Caco-2 (cell line): ENCODE measurements at regions not wholly inside any gene's neighbourhood (a gene's known extent, or its start where the extent isn't known, plus 50 kb on each side); places are given as distances from the start of the nearest gene placed in this dataset.

Experiments used
- BruUV-seq: library from RNA; stranded (reverse); fragments of 400-500 nt; replicated peaks from 2 replicates; lab custom pipeline; 2021; lab: Mats Ljungman, UMichigan
- CTCF ChIA-PET: fragments of 300-600 bp; sonication (Branson Sonifier 250); formaldehyde crosslinking; loops from one replicate; lab custom pipeline; 2022; ENCODE audit warnings: antibody characterized with exemption; lab: Charles Lee
- POLR2A ChIA-PET: fragments of 300-600 bp; sonication (Branson Sonifier 250); formaldehyde crosslinking; loops from one replicate; lab custom pipeline; 2022; ENCODE audit warnings: antibody characterized with exemption; lab: Charles Lee
- DNase-seq, 2 experiments: peaks; one replicate each; pipeline versions ENCODE4 v3.0.0 to v3.0.0-alpha.2; 2020 to 2022
- H3K27me3 ChIP-seq: replicated peaks from 2 replicates; pipeline ENCODE4 v1.6.0; 2011; ENCODE audit warnings: low read length; ENCODE audit not compliant: control insufficient read depth, insufficient read depth
- H3K36me3 ChIP-seq: 2 replicates; pipeline ENCODE4 v1.5.1; 2011; ENCODE audit warnings: low read length; ENCODE audit not compliant: control insufficient read depth, insufficient read depth
- H3K4me1 ChIP-seq: fragments of 250-450 bp; sonication (Bioruptor Pico); 2 replicates; pipeline ENCODE4 v1.5.1; 2020; ENCODE audit warnings: mild to moderate bottlenecking
- H3K4me3 ChIP-seq: 2 replicates; pipeline ENCODE4 v1.5.1; 2011; ENCODE audit warnings: low read depth, mild to moderate bottlenecking, control low read depth, low read length
- H3K9me3 ChIP-seq: fragments of 250-450 bp; sonication (Bioruptor Pico); 2 replicates; pipeline ENCODE4 v1.5.1; 2020; ENCODE audit warnings: mild to moderate bottlenecking, moderate library complexity
- H3K27ac Mint-ChIP-seq: one replicate; pipeline ENCODE4 v1.8.0; 2022; ENCODE audit warnings: mixed read lengths; ENCODE audit not compliant: unreplicated experiment
- H3K27me3 Mint-ChIP-seq: one replicate; pipeline ENCODE4 v1.8.0; 2022; ENCODE audit warnings: mixed read lengths; ENCODE audit not compliant: insufficient read depth, unreplicated experiment
- H3K36me3 Mint-ChIP-seq: one replicate; pipeline ENCODE4 v1.8.0; 2022; ENCODE audit warnings: mild to moderate bottlenecking, mixed read lengths; ENCODE audit not compliant: insufficient read depth, unreplicated experiment
- H3K4me1 Mint-ChIP-seq: one replicate; pipeline ENCODE4 v1.8.0; 2022; ENCODE audit warnings: low read depth, mixed read lengths; ENCODE audit not compliant: unreplicated experiment
- H3K4me3 Mint-ChIP-seq: one replicate; pipeline ENCODE4 v1.8.0; 2022; ENCODE audit warnings: mild to moderate bottlenecking, moderate library complexity, mixed read lengths; ENCODE audit not compliant: unreplicated experiment
- H3K9me3 Mint-ChIP-seq: one replicate; pipeline ENCODE4 v1.8.0; 2022; ENCODE audit warnings: mixed read lengths; ENCODE audit not compliant: unreplicated experiment
- CTCF ChIP-seq, 2 experiments: fragments of 200-600 bp in 1 of 2; IDR thresholded peaks; 1 replicate in 1 of 2; 2 replicates in 1 of 2; pipeline versions ENCODE4 v1.5.1 to v1.8.0; 2011 to 2022; ENCODE audit warnings: antibody characterized with exemption in 1 of 2, control low read depth in 1 of 2, inconsistent platforms in 1 of 2, low read depth in 1 of 2, low read length in 1 of 2, mild to moderate bottlenecking in 1 of 2, moderate library complexity in 1 of 2; ENCODE audit not compliant: insufficient read depth in 1 of 2, severe bottlenecking in 1 of 2, unreplicated experiment in 1 of 2
- intact Hi-C: fragments of 100-400 bp; cut with micrococcal nuclease; formaldehyde crosslinking; loops from one replicate; pipeline ENCODE4 v1.10.0; 2022; ENCODE audit not compliant: unreplicated experiment

GRCh38 chr13:57326532-57326931 lies 159.5 kb downstream of the PRR20E start:
- no peaks in the 10 kb centered on the region for H3K36me3 ChIP-seq
- H3K4me1 ChIP-seq: no peaks in the 10 kb centered on the region
- peaks cover 2% of the 10 kb centered on the region for H3K27me3 Mint-ChIP-seq
- H3K4me1 Mint-ChIP-seq: no peaks in the 10 kb centered on the region
- no peaks in the 10 kb centered on the region for H3K36me3 Mint-ChIP-seq
- no peak for DNase-seq
- CTCF ChIA-PET: no interaction called here
- POLR2A ChIA-PET: no interaction called here
- no peaks in the 10 kb centered on the region for H3K9me3 ChIP-seq
- H3K27me3 ChIP-seq: no peaks in the 10 kb centered on the region
- intact Hi-C loops: no loop called here
- no peak overlapping the region for H3K27ac Mint-ChIP-seq
- no peak overlapping the region for H3K4me3 Mint-ChIP-seq
- no peak overlapping the region for H3K4me3 ChIP-seq
- H3K9me3 Mint-ChIP-seq: no peaks in the 10 kb centered on the region
- TF ChIP-seq CTCF (IDR thresholded peaks at IDR 0.05; ENCODE audit: insufficient read depth in 1 of 2, low read depth in 1 of 2, low read length in 1 of 2, severe bottlenecking in 1 of 2, unreplicated experiment in 1 of 2): no peak
- BruUV-seq: no TSS peak

GRCh38 chr13:57340878-57341277 lies 173.9 kb downstream of the PRR20E start:
- Mint-ChIP-seq H3K9me3 (no peaks in the 10 kb centered on the region), H3K36me3 (no peaks in the 10 kb centered on the region), H3K27me3 (no peaks in the 10 kb centered on the region), H3K4me1 (peaks cover 5% of the 10 kb centered on the region), H3K4me3 (no peak overlapping the region), H3K27ac (no peak overlapping the region)
- Histone ChIP-seq H3K4me3 (no peak overlapping the region), H3K27me3 (no peaks in the 10 kb centered on the region), H3K9me3 (no peaks in the 10 kb centered on the region), H3K36me3 (no peaks in the 10 kb centered on the region), H3K4me1 (no peaks in the 10 kb centered on the region)
- intact Hi-C loops: no loop called here
- no peak for DNase-seq
- no peak for TF ChIP-seq CTCF (IDR thresholded peaks at IDR 0.05; ENCODE audit: insufficient read depth in 1 of 2, low read depth in 1 of 2, low read length in 1 of 2, severe bottlenecking in 1 of 2, unreplicated experiment in 1 of 2)
- ChIA-PET POLR2A (no interaction called here), CTCF (no interaction called here)
- BruUV-seq: no TSS peak

- Histone ChIP-seq H3K4me3 (no peak overlapping the region), H3K4me1 (no peaks in the 10 kb centered on the region), H3K27me3 (no peaks in the 10 kb centered on the region), H3K36me3 (no peaks in the 10 kb centered on the region), H3K9me3 (no peaks in the 10 kb centered on the region)
- Mint-ChIP-seq H3K36me3 (no peaks in the 10 kb centered on the region), H3K4me1 (peaks cover 5% of the 10 kb centered on the region), H3K27me3 (no peaks in the 10 kb centered on the region), H3K27ac (no peak overlapping the region), H3K4me3 (no peak overlapping the region), H3K9me3 (no peaks in the 10 kb centered on the region)
- POLR2A ChIA-PET: no interaction called here
- intact Hi-C loops: no loop called here
- peak in 1 of 2 experiments; percentile 29 for DNase-seq
- CTCF ChIA-PET: no interaction called here
- BruUV-seq: no TSS peak
- TF ChIP-seq CTCF (IDR thresholded peaks at IDR 0.05; ENCODE audit: insufficient read depth in 1 of 2, low read depth in 1 of 2, low read length in 1 of 2, severe bottlenecking in 1 of 2, unreplicated experiment in 1 of 2): no peak
These were observed 178.5 kb downstream of the PRR20E start for GRCh38 chr13:57345526-57345925.
